Left kidney (tissue), 1 donor: ENCODE measurements at regions not wholly inside any gene's neighbourhood (a gene's known extent, or its start where the extent isn't known, plus 50 kb on each side); places are given as distances from the start of the nearest gene placed in this dataset.

Source experiments
- DNase-seq: peaks from one replicate; pipeline ENCODE4 v3.0.0-alpha.2; 2013

DNA sequence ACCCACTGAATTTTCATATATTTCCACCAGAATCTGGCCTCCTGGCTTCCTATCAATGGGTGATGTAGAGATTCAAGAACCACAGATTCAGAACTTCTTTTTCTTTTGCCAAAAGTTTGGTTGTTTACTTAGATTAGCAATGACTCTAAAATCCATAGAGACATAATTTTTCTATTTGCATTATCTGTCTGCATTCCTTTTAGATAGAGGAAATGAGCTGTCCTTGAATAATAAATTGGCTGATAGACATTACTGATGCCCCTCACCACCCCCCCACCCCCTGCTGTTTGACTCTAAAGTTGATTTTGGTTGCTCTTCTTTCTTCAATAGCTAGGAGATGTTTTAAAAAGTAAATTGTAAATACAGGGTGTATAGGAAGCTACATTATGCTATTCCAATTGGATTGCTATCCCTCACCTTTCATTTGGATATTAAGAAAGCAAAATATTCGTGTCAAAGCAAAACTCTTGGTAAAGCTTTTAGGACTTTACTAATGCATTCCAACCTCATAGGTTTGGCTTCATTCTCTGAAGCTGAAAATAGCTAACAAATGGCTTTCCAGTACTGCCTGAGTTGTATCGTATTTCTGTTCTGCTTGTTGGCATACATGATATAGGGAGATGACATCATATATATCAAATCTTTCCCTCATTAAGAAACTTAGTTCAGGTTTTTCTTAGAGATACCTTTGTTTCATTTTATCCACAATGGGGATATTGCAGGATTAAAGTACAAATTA, 606.0 kb downstream of the ARL4A start:
- DNase-seq: no peak

GRCh38 chr7:13307040-13307439, 619.6 kb downstream of the ARL4A start:
- no peak for DNase-seq

- no peak for DNase-seq
Observed at GRCh38 chr7:13308423-13308822, 621.0 kb downstream of the ARL4A start.

DNA sequence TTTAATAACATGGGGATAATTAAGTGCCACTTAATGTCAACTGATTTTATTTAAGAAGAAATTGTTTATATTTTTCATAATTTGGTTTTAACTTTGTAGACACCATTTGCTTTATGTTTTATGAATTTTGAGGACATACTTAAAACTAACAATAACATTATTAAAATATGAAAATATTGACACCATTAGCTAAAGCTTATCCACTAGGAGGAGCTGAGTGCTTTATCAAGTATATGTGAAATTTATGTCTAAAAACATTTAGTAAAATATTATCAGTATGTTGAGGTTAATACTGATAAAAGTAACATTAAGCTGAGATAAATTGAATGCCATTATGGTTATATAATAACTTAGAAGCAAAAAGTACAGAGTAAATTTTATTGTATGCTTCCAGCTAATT, 622.1 kb downstream of the ARL4A start:
- DNase-seq: no peak

GRCh38 chr7:13312307-13312706, 624.9 kb downstream of the ARL4A start:
- DNase-seq: no peak

GRCh38 chr7:13320333-13320732, 632.9 kb downstream of the ARL4A start:
- no peak for DNase-seq

GRCh38 chr7:13321316-13321715, 633.9 kb downstream of the ARL4A start:
- no peak for DNase-seq

DNA sequence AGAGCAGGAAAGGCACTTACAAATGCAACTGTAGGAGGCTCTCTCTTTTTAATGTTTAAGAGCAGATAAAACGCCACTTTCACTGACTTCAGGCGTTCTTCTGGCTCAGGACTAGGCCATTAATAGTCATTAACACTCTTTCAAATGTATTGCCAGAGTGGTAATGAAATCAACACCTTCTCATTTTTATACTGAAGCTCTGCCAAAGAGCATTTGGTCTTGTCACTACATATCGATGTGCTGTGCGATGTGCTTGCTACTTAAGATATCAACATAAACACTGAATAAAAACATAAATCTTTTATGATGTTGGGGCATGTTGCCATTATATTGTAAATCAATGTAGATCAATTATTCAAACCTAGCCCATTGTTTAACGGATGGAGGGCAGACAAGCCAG, 634.7 kb downstream of the ARL4A start:
- no peak for DNase-seq

- DNase-seq: no peak
Observed at GRCh38 chr7:13327669-13328068, 640.2 kb downstream of the ARL4A start.

DNA sequence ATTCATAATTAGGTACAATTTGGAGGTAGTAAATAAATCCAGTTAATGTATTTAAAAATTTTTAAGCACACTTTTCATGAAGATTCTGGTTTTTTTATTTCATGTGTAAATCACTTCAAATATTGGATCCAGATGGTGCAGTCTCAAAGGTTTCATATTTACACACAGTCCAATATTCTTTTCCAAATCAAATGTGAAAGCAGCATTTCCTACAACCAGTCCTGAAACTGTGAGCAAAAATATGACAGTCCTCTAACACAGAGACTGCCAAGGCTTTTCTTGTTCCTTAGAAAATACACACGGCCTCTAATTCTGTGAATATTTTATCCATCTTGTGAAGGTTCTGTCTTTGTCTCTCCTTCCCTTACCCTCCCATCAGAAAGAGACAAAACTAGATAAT, 645.9 kb downstream of the ARL4A start:
- DNase-seq: no peak

DNA sequence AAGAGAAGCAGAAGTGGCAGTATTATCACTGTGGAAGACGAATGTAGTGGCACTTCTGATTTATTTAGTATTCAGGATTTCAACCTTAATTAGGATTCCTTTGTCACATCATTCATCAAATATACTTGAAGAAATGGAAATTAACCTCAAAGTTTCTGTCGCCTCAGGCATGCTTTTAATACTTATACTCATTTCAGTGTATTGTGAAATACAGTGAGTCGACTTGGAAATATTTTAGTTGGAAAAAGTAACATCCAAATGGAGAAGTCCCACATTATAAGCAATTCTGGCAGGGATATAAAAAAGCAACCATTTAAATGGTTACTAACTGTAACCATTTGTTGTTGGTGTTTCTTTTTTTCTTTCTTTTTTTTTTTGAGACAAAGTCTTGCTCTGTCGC, 648.8 kb downstream of the ARL4A start:
- no peak for DNase-seq

- DNase-seq: no peak
Observed at GRCh38 chr7:13352677-13353076, 636.8 kb downstream of the ETV1 start.

GRCh38 chr7:13359656-13360055, 629.8 kb downstream of the ETV1 start:
- DNase-seq: no peak

DNA sequence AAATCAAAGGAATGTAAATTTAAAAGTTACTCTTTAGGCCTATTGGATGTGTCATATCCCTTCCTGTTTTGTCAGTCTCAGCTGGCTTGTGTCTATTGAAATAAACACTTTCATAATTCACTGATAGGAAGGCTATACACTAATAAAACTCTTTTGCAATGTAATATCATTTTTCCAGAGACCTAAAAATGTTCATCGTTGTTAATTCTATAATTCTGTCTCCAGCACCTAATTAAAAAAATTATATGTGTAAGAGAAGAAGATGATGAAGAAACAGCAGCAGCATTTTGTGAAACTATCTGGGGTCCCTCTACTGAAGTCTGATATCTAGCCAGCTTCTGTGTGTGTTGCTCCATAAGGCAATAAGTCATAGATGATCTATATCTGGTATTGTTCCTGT, 602.7 kb downstream of the ETV1 start:
- no peak for DNase-seq

GRCh38 chr7:13407911-13408310, 581.6 kb downstream of the ETV1 start:
- DNase-seq: no peak

DNA sequence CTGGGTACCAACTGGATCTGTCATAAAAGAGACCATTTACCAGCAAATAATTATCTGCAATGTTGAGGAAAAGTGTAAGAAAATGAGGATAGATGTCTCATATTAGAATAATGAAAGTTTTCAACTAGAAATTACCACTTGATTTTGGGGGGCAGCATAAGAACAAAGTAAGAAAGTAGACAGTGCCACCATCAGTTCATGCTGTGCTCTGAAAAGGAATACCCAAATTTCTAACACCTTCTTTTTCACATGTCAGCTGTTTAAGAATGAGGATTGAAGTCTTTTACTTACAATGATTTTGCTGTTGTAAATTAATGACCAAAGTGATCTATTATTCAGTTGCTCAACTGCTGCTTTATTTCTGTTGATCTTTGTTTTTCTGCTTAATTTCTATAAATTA, 578.3 kb downstream of the ETV1 start:
- no peak for DNase-seq

- no peak for DNase-seq
Observed at GRCh38 chr7:13411636-13412035, 577.8 kb downstream of the ETV1 start.

DNA sequence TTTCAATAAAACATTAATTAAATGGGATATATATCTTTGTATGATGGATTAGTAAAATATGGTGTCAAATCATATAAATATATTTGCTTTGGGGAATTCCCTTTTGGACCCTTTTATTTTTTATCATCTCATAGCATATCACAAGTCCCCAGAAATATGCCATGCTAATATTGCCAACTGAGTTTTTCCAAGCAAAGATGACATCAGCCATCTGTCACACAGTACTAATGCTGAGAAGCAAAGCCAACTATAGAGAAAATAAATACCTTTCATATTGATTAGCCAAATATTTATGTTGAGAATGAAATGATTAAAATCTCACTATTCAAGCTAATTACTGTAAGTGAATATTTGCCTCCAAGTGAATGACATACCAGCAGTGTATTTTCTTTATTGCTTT, 575.3 kb downstream of the ETV1 start:
- DNase-seq: no peak

- no peak for DNase-seq
Observed at GRCh38 chr7:13414661-13415107, 574.8 kb downstream of the ETV1 start.

GRCh38 chr7:13416071-13416470, 573.4 kb downstream of the ETV1 start:
- no peak for DNase-seq

- DNase-seq: no peak
Observed at GRCh38 chr7:13416544-13416943, 572.9 kb downstream of the ETV1 start.

DNA sequence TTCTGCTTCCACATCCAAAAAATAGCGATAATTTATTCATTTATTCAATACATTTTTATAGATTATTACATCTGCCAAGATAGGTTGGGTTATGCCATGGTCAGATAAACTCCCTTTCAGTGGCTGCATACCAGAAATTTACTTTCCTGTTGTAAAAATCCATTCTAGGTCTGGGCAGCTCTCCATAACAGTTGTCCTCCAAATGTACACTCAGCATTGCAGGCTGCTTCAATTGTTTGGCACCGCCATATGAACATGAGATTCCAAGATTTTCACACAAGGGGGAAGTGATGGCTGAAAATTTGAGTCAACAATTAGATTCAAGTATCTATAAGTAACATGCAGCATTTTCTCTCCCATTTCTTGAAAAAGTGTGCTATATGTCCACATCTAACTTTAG, 568.7 kb downstream of the ETV1 start:
- DNase-seq: no peak

DNA sequence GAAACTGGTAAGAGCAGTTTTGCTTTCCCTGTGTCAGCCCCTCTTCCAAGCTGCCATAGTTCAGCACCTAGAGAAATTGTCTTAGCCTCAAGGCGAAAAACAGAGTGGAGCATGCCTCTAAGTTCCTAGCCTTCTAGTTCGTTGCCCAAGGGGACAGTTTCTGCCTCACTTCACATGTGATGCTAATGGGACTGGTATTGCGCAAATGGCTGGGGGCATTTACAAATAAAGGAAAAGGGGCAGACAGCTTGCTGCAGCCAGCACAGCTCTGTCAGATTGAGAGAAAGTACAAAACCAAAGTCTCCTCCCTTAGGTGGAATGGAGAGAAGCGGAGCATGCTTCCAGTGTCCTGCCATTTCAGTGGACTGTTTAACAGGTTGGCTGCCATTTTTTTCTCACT, 567.7 kb downstream of the ETV1 start:
- no peak for DNase-seq

DNA sequence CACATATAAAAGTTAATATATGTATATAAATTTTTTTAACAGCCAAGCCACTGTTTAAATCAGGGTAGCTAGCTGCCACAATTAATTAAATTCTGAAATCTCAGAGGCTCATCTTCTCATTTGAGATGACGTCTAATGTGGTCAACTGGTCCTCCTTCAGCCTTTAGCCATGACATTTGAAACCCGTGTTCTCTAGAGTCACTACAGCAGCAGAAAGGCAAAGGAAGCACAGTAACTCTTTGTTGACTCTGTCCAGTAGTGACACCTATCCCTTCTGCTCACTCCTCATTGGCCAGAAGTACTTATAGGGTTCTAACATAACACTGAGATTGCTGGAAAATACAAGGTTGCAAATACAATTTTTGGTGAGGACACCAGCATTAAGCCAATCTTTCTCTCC, 555.5 kb downstream of the ETV1 start:
- no peak for DNase-seq

- no peak for DNase-seq
Observed at GRCh38 chr7:13442226-13442625, 547.2 kb downstream of the ETV1 start.
